ENCODE measurements at regions not wholly inside any gene's neighbourhood (a gene's known extent, or its start where the extent isn't known, plus 50 kb on each side); places are given as distances from the start of the nearest gene placed in this dataset.
"Not testable (repeated sequence)": the region's sequence is repeated elsewhere in the genome, so short reads cannot be mapped to it uniquely, and the experiment has no call there.

GRCh38 chr13:90719461-90719860, 628.0 kb upstream of the MIR17HG start:
- Mint-ChIP-seq H3K27ac (no peak overlapping the region), H3K9me3 (no peaks in the 10 kb centered on the region), H3K36me3 (ENCODE audit: low read depth) (no peaks in the 10 kb centered on the region), H3K27me3 (ENCODE audit: low read depth, poor library complexity) (no peaks in the 10 kb centered on the region), H3K4me1 (peaks cover 5% of the 10 kb centered on the region), H3K4me3 (no peak overlapping the region)
- TF ChIP-seq CTCF (IDR thresholded peaks at IDR 0.05), result no peak
- no peak for DNase-seq

GRCh38 chr13:90721937-90722336, 625.5 kb upstream of the MIR17HG start:
- H3K36me3 Mint-ChIP-seq (ENCODE audit: low read depth), result no peaks in the 10 kb centered on the region
- H3K27ac Mint-ChIP-seq, result no peak overlapping the region
- peaks cover 5% of the 10 kb centered on the region for H3K4me1 Mint-ChIP-seq
- H3K4me3 Mint-ChIP-seq, result no peak overlapping the region
- no peak for DNase-seq
- H3K9me3 Mint-ChIP-seq, result no peaks in the 10 kb centered on the region
- TF ChIP-seq CTCF (IDR thresholded peaks at IDR 0.05), result no peak
- no peaks in the 10 kb centered on the region for H3K27me3 Mint-ChIP-seq (ENCODE audit: low read depth, poor library complexity)

- H3K27me3 Mint-ChIP-seq (ENCODE audit: low read depth, poor library complexity), result no peaks in the 10 kb centered on the region
- no peaks in the 10 kb centered on the region for H3K36me3 Mint-ChIP-seq (ENCODE audit: low read depth)
- H3K27ac Mint-ChIP-seq, result no peak overlapping the region
- TF ChIP-seq CTCF (IDR thresholded peaks at IDR 0.05), result no peak
- no peak overlapping the region for H3K4me3 Mint-ChIP-seq
- no peaks in the 10 kb centered on the region for H3K9me3 Mint-ChIP-seq
- no peak for DNase-seq
- H3K4me1 Mint-ChIP-seq, result no peaks in the 10 kb centered on the region
These were observed 624.1 kb upstream of the MIR17HG start for GRCh38 chr13:90723381-90723780.

- Mint-ChIP-seq H3K27ac (no peak overlapping the region), H3K9me3 (peaks cover 2% of the 10 kb centered on the region), H3K4me1 (no peaks in the 10 kb centered on the region), H3K4me3 (no peak overlapping the region), H3K36me3 (ENCODE audit: low read depth) (no peaks in the 10 kb centered on the region), H3K27me3 (ENCODE audit: low read depth, poor library complexity) (no peaks in the 10 kb centered on the region)
- no peak for DNase-seq
- TF ChIP-seq CTCF (IDR thresholded peaks at IDR 0.05), result no peak
These were observed 621.1 kb upstream of the MIR17HG start for GRCh38 chr13:90726375-90726774.

- Mint-ChIP-seq H3K9me3 (peaks cover 46% of the 10 kb centered on the region), H3K27me3 (ENCODE audit: low read depth, poor library complexity) (no peaks in the 10 kb centered on the region), H3K27ac (no peak overlapping the region), H3K4me3 (no peak overlapping the region), H3K4me1 (no peaks in the 10 kb centered on the region), H3K36me3 (ENCODE audit: low read depth) (no peaks in the 10 kb centered on the region)
- TF ChIP-seq CTCF (IDR thresholded peaks at IDR 0.05), result no peak
- DNase-seq, result no peak
These were observed 615.4 kb upstream of the MIR17HG start for GRCh38 chr13:90732049-90732448.

- H3K27ac Mint-ChIP-seq; H3K4me3 Mint-ChIP-seq; H3K36me3 Mint-ChIP-seq (ENCODE audit: low read depth); H3K27me3 Mint-ChIP-seq (ENCODE audit: low read depth, poor library complexity); DNase-seq; H3K4me1 Mint-ChIP-seq: not testable (repeated sequence)
- peaks cover 47% of the 10 kb centered on the region for H3K9me3 Mint-ChIP-seq
These were observed 613.0 kb upstream of the MIR17HG start for GRCh38 chr13:90734497-90734896.
